ENCODE measurements at regions not wholly inside any gene's neighbourhood (a gene's known extent, or its start where the extent isn't known, plus 50 kb on each side); places are given as distances from the start of the nearest gene placed in this dataset.

GRCh38 chr16:6407596-6407995, 925.0 kb upstream of the RBFOX1 start:
- no peaks in the 10 kb centered on the region for H3K9me3 ChIP-seq
- no peaks in the 10 kb centered on the region for H3K4me1 ChIP-seq
- H3K27me3 ChIP-seq, result no peaks in the 10 kb centered on the region
- no peak for DNase-seq
- in situ Hi-C loops (cut with MboI; ENCODE audit: low pct_ligation_motif_present in 1 of 4, low pct_unique_long_range_greater_than_20kb in 1 of 4, low sequenced_read_pairs in 3 of 4) (no loop called here), intact Hi-C loops (cut with DNase I; ENCODE audit: low total_unique reads) (no loop called here)
- 79 to 81% methylated on average over 3 of the region's 3 CpGs for WGBS, 2 donors (ENCODE audit: low coverage in 1 of 2)
- no peak overlapping the region for H3K27ac ChIP-seq
- no peak for TF ChIP-seq EP300 (IDR thresholded peaks at IDR 0.05; ENCODE audit: low read depth)
- TF ChIP-seq, protein P1, sequence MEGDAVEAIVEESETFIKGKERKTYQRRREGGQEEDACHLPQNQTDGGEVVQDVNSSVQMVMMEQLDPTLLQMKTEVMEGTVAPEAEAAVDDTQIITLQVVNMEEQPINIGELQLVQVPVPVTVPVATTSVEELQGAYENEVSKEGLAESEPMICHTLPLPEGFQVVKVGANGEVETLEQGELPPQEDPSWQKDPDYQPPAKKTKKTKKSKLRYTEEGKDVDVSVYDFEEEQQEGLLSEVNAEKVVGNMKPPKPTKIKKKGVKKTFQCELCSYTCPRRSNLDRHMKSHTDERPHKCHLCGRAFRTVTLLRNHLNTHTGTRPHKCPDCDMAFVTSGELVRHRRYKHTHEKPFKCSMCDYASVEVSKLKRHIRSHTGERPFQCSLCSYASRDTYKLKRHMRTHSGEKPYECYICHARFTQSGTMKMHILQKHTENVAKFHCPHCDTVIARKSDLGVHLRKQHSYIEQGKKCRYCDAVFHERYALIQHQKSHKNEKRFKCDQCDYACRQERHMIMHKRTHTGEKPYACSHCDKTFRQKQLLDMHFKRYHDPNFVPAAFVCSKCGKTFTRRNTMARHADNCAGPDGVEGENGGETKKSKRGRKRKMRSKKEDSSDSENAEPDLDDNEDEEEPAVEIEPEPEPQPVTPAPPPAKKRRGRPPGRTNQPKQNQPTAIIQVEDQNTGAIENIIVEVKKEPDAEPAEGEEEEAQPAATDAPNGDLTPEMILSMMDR (IDR thresholded peaks at IDR 0.05), result no peak
- TF ChIP-seq POLR2A (IDR thresholded peaks at IDR 0.05), result no peak
- TF ChIP-seq POLR2AphosphoS5 (IDR thresholded peaks at IDR 0.05), result no peak
- no peaks in the 10 kb centered on the region for H3K36me3 ChIP-seq
- no peak overlapping the region for H3K4me3 ChIP-seq

GRCh38 chr16:6406028-6406427, 926.6 kb upstream of the RBFOX1 start:
- no peaks in the 10 kb centered on the region for H3K27me3 ChIP-seq
- H3K4me3 ChIP-seq, result no peak overlapping the region
- DNase-seq, result no peak
- no peaks in the 10 kb centered on the region for H3K4me1 ChIP-seq
- H3K27ac ChIP-seq, result no peak overlapping the region
- WGBS, 2 donors (ENCODE audit: low coverage in 1 of 2), result 78 to 100% methylated on average over 1 of the region's 1 CpG
- no peaks in the 10 kb centered on the region for H3K36me3 ChIP-seq
- no peaks in the 10 kb centered on the region for H3K9me3 ChIP-seq
- in situ Hi-C loops (cut with MboI; ENCODE audit: low pct_ligation_motif_present in 1 of 4, low pct_unique_long_range_greater_than_20kb in 1 of 4, low sequenced_read_pairs in 3 of 4), result no loop called here
- no peak for TF ChIP-seq EP300 (IDR thresholded peaks at IDR 0.05; ENCODE audit: low read depth)
- TF ChIP-seq, protein P1 (IDR thresholded peaks at IDR 0.05), result no peak
- intact Hi-C loops (cut with DNase I; ENCODE audit: low total_unique reads), result no loop called here

DNA sequence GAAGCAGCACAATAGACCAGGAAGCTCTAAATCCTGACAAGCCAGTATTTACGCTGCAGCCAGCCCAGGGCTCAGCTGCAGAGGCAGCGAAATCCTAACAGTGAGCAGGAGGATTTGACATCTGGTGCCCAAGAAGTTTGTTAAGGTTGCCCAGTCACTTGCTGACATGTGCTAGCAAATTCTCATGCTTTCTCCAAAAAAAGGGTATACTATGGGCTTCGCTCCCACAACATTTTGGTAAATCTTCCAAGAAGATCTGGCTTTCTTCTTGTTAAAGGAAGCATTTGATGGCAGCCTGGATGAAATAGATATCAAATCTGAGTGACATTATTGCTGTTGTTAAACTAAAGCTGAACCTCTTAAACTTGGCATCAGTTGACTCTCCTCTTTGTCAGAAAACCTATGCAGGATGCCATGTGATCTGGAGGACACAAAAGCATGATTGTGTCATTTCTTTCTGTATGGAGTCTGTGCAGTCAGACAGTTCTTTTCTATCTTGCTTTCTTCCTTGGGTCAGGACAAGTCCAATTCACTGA, 949.7 kb upstream of the RBFOX1 start:
- in situ Hi-C loops (cut with MboI; ENCODE audit: low pct_ligation_motif_present in 1 of 4, low pct_unique_long_range_greater_than_20kb in 1 of 4, low sequenced_read_pairs in 3 of 4), result no loop called here
- no peaks in the 10 kb centered on the region for H3K36me3 ChIP-seq
- H3K4me3 ChIP-seq, result no peak overlapping the region
- DNase-seq, result no peak
- intact Hi-C loops (cut with DNase I; ENCODE audit: low total_unique reads), result loop anchor here (5.0 kb wide), 1 partner anchor 554 kb away; no protein-coding TSS in a partner anchor
- H3K9me3 ChIP-seq, result no peaks in the 10 kb centered on the region
- TF ChIP-seq POLR2AphosphoS5 (IDR thresholded peaks at IDR 0.05), result no peak
- TF ChIP-seq, protein P1 (IDR thresholded peaks at IDR 0.05), result no peak
- TF ChIP-seq POLR2A (IDR thresholded peaks at IDR 0.05), result no peak
- TF ChIP-seq EP300 (IDR thresholded peaks at IDR 0.05; ENCODE audit: low read depth), result no peak
- H3K27ac ChIP-seq, result no peak overlapping the region
- no peaks in the 10 kb centered on the region for H3K27me3 ChIP-seq
- WGBS, 2 donors (ENCODE audit: low coverage in 1 of 2), result 42 to 73% methylated on average over 2 to 3 of the region's 3 CpGs
- no peaks in the 10 kb centered on the region for H3K4me1 ChIP-seq

GRCh38 chr16:6381896-6382295, 950.7 kb upstream of the RBFOX1 start:
- no peaks in the 10 kb centered on the region for H3K9me3 ChIP-seq
- no peaks in the 10 kb centered on the region for H3K36me3 ChIP-seq
- DNase-seq, result no peak
- no peak overlapping the region for H3K4me3 ChIP-seq
- 64 to 71% methylated on average over 3 to 6 of the region's 6 CpGs for whole genome bisulfite sequencing, 2 donors (ENCODE audit: low coverage in 1 of 2)
- no peaks in the 10 kb centered on the region for H3K27me3 ChIP-seq
- in situ Hi-C loops (cut with MboI; ENCODE audit: low pct_ligation_motif_present in 1 of 4, low pct_unique_long_range_greater_than_20kb in 1 of 4, low sequenced_read_pairs in 3 of 4), result no loop called here
- no peaks in the 10 kb centered on the region for H3K4me1 ChIP-seq
- no peak overlapping the region for H3K27ac ChIP-seq
- TF ChIP-seq EP300 (IDR thresholded peaks at IDR 0.05; ENCODE audit: low read depth) (no peak), POLR2AphosphoS5 (IDR thresholded peaks at IDR 0.05) (no peak), POLR2A (IDR thresholded peaks at IDR 0.05) (no peak)
- TF ChIP-seq, protein P1 (IDR thresholded peaks at IDR 0.05), result no peak
- intact Hi-C loops (cut with DNase I; ENCODE audit: low total_unique reads), result loop anchor here (5.0 kb wide), 1 partner anchor 555 kb away; no protein-coding TSS in a partner anchor

Data from transverse colon (tissue), 4 donors.